ENCODE measurements at regions not wholly inside any gene's neighbourhood (a gene's known extent, or its start where the extent isn't known, plus 50 kb on each side); places are given as distances from the start of the nearest gene placed in this dataset.

DNA sequence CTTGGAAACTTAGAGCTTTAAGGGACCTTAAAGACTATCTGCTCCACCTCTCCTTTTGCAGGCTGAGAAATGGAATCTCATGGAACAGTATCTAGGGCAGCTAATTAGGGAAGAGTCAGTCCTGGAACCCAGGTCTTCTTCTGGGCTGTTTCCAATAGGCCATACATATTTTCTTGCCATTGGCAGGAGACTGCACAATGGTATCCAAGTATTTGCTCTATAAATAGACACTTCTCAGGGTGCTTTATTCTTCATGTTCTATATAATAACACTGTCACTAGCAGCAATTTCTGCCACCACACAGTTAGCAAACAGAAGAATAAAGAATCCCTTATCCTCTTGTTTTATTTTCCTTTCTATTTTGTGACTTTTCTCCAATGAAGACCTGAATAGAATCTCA is 291.7 kb downstream of the C4orf33 start:
- DNase-seq (ENCODE audit: low read depth) = no peak
- H3K4me3 ChIP-seq (ENCODE audit: low read depth, low read length) = no peak overlapping the region
- TF ChIP-seq MAX (IDR thresholded peaks at IDR 0.05; ENCODE audit: low read depth, low read length) (no peak), MYC (IDR thresholded peaks at IDR 0.05; ENCODE audit: low read depth, low read length) (no peak), POLR2A (IDR thresholded peaks at IDR 0.05; ENCODE audit: extremely low read depth, insufficient read length) (no peak)
- TF ChIP-seq, protein P1, sequence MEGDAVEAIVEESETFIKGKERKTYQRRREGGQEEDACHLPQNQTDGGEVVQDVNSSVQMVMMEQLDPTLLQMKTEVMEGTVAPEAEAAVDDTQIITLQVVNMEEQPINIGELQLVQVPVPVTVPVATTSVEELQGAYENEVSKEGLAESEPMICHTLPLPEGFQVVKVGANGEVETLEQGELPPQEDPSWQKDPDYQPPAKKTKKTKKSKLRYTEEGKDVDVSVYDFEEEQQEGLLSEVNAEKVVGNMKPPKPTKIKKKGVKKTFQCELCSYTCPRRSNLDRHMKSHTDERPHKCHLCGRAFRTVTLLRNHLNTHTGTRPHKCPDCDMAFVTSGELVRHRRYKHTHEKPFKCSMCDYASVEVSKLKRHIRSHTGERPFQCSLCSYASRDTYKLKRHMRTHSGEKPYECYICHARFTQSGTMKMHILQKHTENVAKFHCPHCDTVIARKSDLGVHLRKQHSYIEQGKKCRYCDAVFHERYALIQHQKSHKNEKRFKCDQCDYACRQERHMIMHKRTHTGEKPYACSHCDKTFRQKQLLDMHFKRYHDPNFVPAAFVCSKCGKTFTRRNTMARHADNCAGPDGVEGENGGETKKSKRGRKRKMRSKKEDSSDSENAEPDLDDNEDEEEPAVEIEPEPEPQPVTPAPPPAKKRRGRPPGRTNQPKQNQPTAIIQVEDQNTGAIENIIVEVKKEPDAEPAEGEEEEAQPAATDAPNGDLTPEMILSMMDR (IDR thresholded peaks at IDR 0.05; ENCODE audit: low read depth, low read length) = no peak

GRCh38 chr4:129393976-129394375 is 298.0 kb downstream of the C4orf33 start:
- no peak for DNase-seq (ENCODE audit: low read depth)
- TF ChIP-seq POLR2A (IDR thresholded peaks at IDR 0.05; ENCODE audit: extremely low read depth, insufficient read length) = no peak
- TF ChIP-seq MAX (IDR thresholded peaks at IDR 0.05; ENCODE audit: low read depth, low read length) = no peak
- TF ChIP-seq, protein P1 (IDR thresholded peaks at IDR 0.05; ENCODE audit: low read depth, low read length) = no peak
- TF ChIP-seq MYC (IDR thresholded peaks at IDR 0.05; ENCODE audit: low read depth, low read length) = no peak
- no peak overlapping the region for H3K4me3 ChIP-seq (ENCODE audit: low read depth, low read length)

DNA sequence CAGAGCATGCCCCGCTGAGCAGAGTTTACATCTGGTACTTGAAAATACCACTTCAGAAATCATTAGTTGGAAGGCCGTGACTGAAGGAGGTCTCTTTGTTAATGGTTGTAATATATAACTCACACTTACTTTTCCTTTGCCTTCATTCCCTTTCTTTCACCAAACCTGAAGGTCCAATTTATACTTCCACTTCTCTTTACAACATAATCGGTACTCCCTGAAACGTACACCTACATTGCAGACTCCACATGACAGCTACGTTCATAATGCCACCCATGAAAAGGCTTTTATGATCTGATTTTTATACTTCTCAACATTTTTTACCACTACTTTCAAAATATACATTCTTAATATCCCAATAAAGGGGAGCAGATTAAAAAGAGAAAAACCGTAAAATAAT is 298.7 kb downstream of the C4orf33 start:
- TF ChIP-seq, protein P1 (IDR thresholded peaks at IDR 0.05; ENCODE audit: low read depth, low read length) = no peak
- no peak overlapping the region for H3K4me3 ChIP-seq (ENCODE audit: low read depth, low read length)
- no peak for DNase-seq (ENCODE audit: low read depth)

DNA sequence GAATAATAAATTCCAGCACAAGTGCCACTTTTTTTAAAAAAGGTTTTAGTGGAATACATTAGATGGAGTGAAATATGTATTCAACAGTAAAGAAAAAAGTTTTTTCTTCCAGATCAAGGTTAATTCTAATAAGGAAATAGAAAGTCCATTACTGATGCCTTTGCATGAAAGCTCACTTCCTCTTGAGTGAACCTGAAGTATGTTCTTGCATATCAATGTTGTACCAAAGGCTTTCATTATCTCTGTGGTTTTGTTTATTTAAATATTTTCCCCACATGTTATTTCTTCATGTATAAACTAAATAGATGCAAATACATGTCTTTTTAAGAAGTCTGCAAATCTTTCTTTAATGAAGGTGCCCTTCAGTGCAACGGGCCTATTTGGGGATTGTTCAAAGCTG is 307.9 kb downstream of the C4orf33 start:
- DNase-seq (ENCODE audit: low read depth) = no peak
- H3K4me3 ChIP-seq (ENCODE audit: low read depth, low read length) = no peak overlapping the region
- TF ChIP-seq MYC (IDR thresholded peaks at IDR 0.05; ENCODE audit: low read depth, low read length) = no peak
- TF ChIP-seq POLR2A (IDR thresholded peaks at IDR 0.05; ENCODE audit: extremely low read depth, insufficient read length) = no peak
- TF ChIP-seq MAX (IDR thresholded peaks at IDR 0.05; ENCODE audit: low read depth, low read length) = no peak
- TF ChIP-seq, protein P1 (IDR thresholded peaks at IDR 0.05; ENCODE audit: low read depth, low read length) = no peak

DNA sequence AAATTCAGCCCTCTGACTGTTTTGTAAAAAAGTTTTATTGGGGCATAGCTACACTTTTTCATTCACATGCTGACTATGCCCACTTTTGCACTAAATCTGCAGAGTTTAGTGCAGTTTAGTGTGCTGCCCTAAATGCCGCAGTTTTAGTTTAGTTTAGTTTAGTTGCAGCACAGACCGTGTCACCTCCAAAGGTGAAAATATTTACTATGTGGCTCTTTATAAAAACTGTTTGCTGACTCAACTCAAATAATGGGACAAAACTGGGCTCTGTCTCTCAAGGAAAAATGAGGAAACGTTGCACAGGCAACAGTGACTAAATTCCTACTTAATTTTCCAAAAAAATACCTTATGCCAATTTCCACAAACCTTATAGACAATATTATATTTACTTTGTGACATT is 314.2 kb downstream of the C4orf33 start:
- no peak overlapping the region for H3K4me3 ChIP-seq (ENCODE audit: low read depth, low read length)
- no peak for DNase-seq (ENCODE audit: low read depth)
- TF ChIP-seq, protein P1 (IDR thresholded peaks at IDR 0.05; ENCODE audit: low read depth, low read length) = no peak
- TF ChIP-seq MYC (IDR thresholded peaks at IDR 0.05; ENCODE audit: low read depth, low read length) (no peak), MAX (IDR thresholded peaks at IDR 0.05; ENCODE audit: low read depth, low read length) (no peak), POLR2A (IDR thresholded peaks at IDR 0.05; ENCODE audit: extremely low read depth, insufficient read length) (no peak)

- TF ChIP-seq POLR2A (IDR thresholded peaks at IDR 0.05; ENCODE audit: extremely low read depth, insufficient read length) (no peak), MYC (IDR thresholded peaks at IDR 0.05; ENCODE audit: low read depth, low read length) (no peak), MAX (IDR thresholded peaks at IDR 0.05; ENCODE audit: low read depth, low read length) (no peak)
- TF ChIP-seq, protein P1 (IDR thresholded peaks at IDR 0.05; ENCODE audit: low read depth, low read length) = no peak
- H3K4me3 ChIP-seq (ENCODE audit: low read depth, low read length) = no peak overlapping the region
- DNase-seq (ENCODE audit: low read depth) = no peak
Measured at GRCh38 chr4:129415004-129415403, 319.1 kb downstream of the C4orf33 start.
